ENCODE measurements at regions not wholly inside any gene's neighbourhood (a gene's known extent, or its start where the extent isn't known, plus 50 kb on each side); places are given as distances from the start of the nearest gene placed in this dataset.
A peak's percentile ranks its signal among the peaks of the same experiment; 100 is the strongest.

GRCh38 chr18:46265196-46266156 lies 161.3 kb downstream of the HAUS1 start:
- Mint-ChIP-seq H3K36me3 (ENCODE audit: low read depth) (peaks cover 40% of the 10 kb centered on the region), H3K27me3 (ENCODE audit: low read depth) (no peaks in the 10 kb centered on the region), H3K4me3 (no peak overlapping the region), H3K9me3 (no peaks in the 10 kb centered on the region), H3K4me1 (ENCODE audit: low read depth) (peaks cover 59% of the 10 kb centered on the region), H3K27ac (peak overlapping the region; percentile 63)

GRCh38 chr18:46266473-46266872 lies 162.3 kb downstream of the HAUS1 start:
- Mint-ChIP-seq H3K27ac (no peak overlapping the region), H3K4me1 (ENCODE audit: low read depth) (peaks cover 58% of the 10 kb centered on the region), H3K27me3 (ENCODE audit: low read depth) (no peaks in the 10 kb centered on the region), H3K9me3 (no peaks in the 10 kb centered on the region), H3K36me3 (ENCODE audit: low read depth) (peaks cover 37% of the 10 kb centered on the region), H3K4me3 (no peak overlapping the region)

- no peak overlapping the region for H3K27ac Mint-ChIP-seq
- H3K4me1 Mint-ChIP-seq (ENCODE audit: low read depth) = peaks cover 45% of the 10 kb centered on the region
- peaks cover 31% of the 10 kb centered on the region for H3K36me3 Mint-ChIP-seq (ENCODE audit: low read depth)
- H3K4me3 Mint-ChIP-seq = no peak overlapping the region
- H3K27me3 Mint-ChIP-seq (ENCODE audit: low read depth) = no peaks in the 10 kb centered on the region
- H3K9me3 Mint-ChIP-seq = no peaks in the 10 kb centered on the region
These were observed 164.5 kb downstream of the HAUS1 start for GRCh38 chr18:46268671-46269070.

- H3K9me3 Mint-ChIP-seq = no peaks in the 10 kb centered on the region
- H3K4me3 Mint-ChIP-seq = no peak overlapping the region
- peaks cover 42% of the 10 kb centered on the region for H3K4me1 Mint-ChIP-seq (ENCODE audit: low read depth)
- no peaks in the 10 kb centered on the region for H3K27me3 Mint-ChIP-seq (ENCODE audit: low read depth)
- peak overlapping the region; percentile 43 for H3K27ac Mint-ChIP-seq
- H3K36me3 Mint-ChIP-seq (ENCODE audit: low read depth) = peaks cover 28% of the 10 kb centered on the region
These were observed 165.1 kb downstream of the HAUS1 start for GRCh38 chr18:46269275-46269674.

- no peaks in the 10 kb centered on the region for H3K9me3 Mint-ChIP-seq
- no peak overlapping the region for H3K4me3 Mint-ChIP-seq
- H3K36me3 Mint-ChIP-seq (ENCODE audit: low read depth) = peaks cover 12% of the 10 kb centered on the region
- no peaks in the 10 kb centered on the region for H3K27me3 Mint-ChIP-seq (ENCODE audit: low read depth)
- H3K27ac Mint-ChIP-seq = no peak overlapping the region
- H3K4me1 Mint-ChIP-seq (ENCODE audit: low read depth) = peaks cover 28% of the 10 kb centered on the region
These were observed 167.3 kb downstream of the HAUS1 start for GRCh38 chr18:46271488-46271887.

- Mint-ChIP-seq H3K4me1 (ENCODE audit: low read depth) (peaks cover 23% of the 10 kb centered on the region), H3K9me3 (no peaks in the 10 kb centered on the region), H3K36me3 (ENCODE audit: low read depth) (peaks cover 7% of the 10 kb centered on the region), H3K27ac (no peak overlapping the region), H3K27me3 (ENCODE audit: low read depth) (no peaks in the 10 kb centered on the region), H3K4me3 (no peak overlapping the region)
These were observed 169.7 kb downstream of the HAUS1 start for GRCh38 chr18:46273861-46274260.

GRCh38 chr18:46274266-46274665 lies 170.1 kb downstream of the HAUS1 start:
- H3K4me3 Mint-ChIP-seq = no peak overlapping the region
- peaks cover 3% of the 10 kb centered on the region for H3K36me3 Mint-ChIP-seq (ENCODE audit: low read depth)
- H3K27me3 Mint-ChIP-seq (ENCODE audit: low read depth) = no peaks in the 10 kb centered on the region
- no peaks in the 10 kb centered on the region for H3K9me3 Mint-ChIP-seq
- H3K4me1 Mint-ChIP-seq (ENCODE audit: low read depth) = peaks cover 20% of the 10 kb centered on the region
- H3K27ac Mint-ChIP-seq = no peak overlapping the region

GRCh38 chr18:46275370-46275769 lies 171.2 kb downstream of the HAUS1 start:
- no peak overlapping the region for H3K27ac Mint-ChIP-seq
- H3K4me3 Mint-ChIP-seq = no peak overlapping the region
- peaks cover 13% of the 10 kb centered on the region for H3K4me1 Mint-ChIP-seq (ENCODE audit: low read depth)
- no peaks in the 10 kb centered on the region for H3K27me3 Mint-ChIP-seq (ENCODE audit: low read depth)
- no peaks in the 10 kb centered on the region for H3K36me3 Mint-ChIP-seq (ENCODE audit: low read depth)
- H3K9me3 Mint-ChIP-seq = no peaks in the 10 kb centered on the region

- Mint-ChIP-seq H3K4me3 (no peak overlapping the region), H3K9me3 (no peaks in the 10 kb centered on the region), H3K27me3 (ENCODE audit: low read depth) (no peaks in the 10 kb centered on the region), H3K27ac (no peak overlapping the region), H3K4me1 (ENCODE audit: low read depth) (peaks cover 12% of the 10 kb centered on the region), H3K36me3 (ENCODE audit: low read depth) (no peaks in the 10 kb centered on the region)
These were observed 172.6 kb downstream of the HAUS1 start for GRCh38 chr18:46276748-46277147.

GRCh38 chr18:46278481-46279465 lies 174.6 kb downstream of the HAUS1 start:
- Mint-ChIP-seq H3K27ac (no peak overlapping the region), H3K4me1 (ENCODE audit: low read depth) (peaks cover 10% of the 10 kb centered on the region), H3K36me3 (ENCODE audit: low read depth) (no peaks in the 10 kb centered on the region), H3K4me3 (no peak overlapping the region), H3K9me3 (no peaks in the 10 kb centered on the region), H3K27me3 (ENCODE audit: low read depth) (no peaks in the 10 kb centered on the region)

GRCh38 chr18:46279673-46280072 lies 175.5 kb downstream of the HAUS1 start:
- no peaks in the 10 kb centered on the region for H3K27me3 Mint-ChIP-seq (ENCODE audit: low read depth)
- peaks cover 9% of the 10 kb centered on the region for H3K4me1 Mint-ChIP-seq (ENCODE audit: low read depth)
- H3K9me3 Mint-ChIP-seq = no peaks in the 10 kb centered on the region
- no peak overlapping the region for H3K4me3 Mint-ChIP-seq
- H3K36me3 Mint-ChIP-seq (ENCODE audit: low read depth) = no peaks in the 10 kb centered on the region
- no peak overlapping the region for H3K27ac Mint-ChIP-seq

- Mint-ChIP-seq H3K9me3 (no peaks in the 10 kb centered on the region), H3K27ac (no peak overlapping the region), H3K4me1 (ENCODE audit: low read depth) (peaks cover 8% of the 10 kb centered on the region), H3K4me3 (no peak overlapping the region), H3K27me3 (ENCODE audit: low read depth) (no peaks in the 10 kb centered on the region), H3K36me3 (ENCODE audit: low read depth) (no peaks in the 10 kb centered on the region)
These were observed 177.3 kb downstream of the HAUS1 start for GRCh38 chr18:46281185-46282176.

GRCh38 chr18:46282177-46282570 lies 178.0 kb downstream of the HAUS1 start:
- H3K36me3 Mint-ChIP-seq (ENCODE audit: low read depth) = no peaks in the 10 kb centered on the region
- no peaks in the 10 kb centered on the region for H3K9me3 Mint-ChIP-seq
- no peaks in the 10 kb centered on the region for H3K27me3 Mint-ChIP-seq (ENCODE audit: low read depth)
- no peak overlapping the region for H3K4me3 Mint-ChIP-seq
- H3K27ac Mint-ChIP-seq = no peak overlapping the region
- peaks cover 8% of the 10 kb centered on the region for H3K4me1 Mint-ChIP-seq (ENCODE audit: low read depth)

- Mint-ChIP-seq H3K36me3 (ENCODE audit: low read depth) (no peaks in the 10 kb centered on the region), H3K4me1 (ENCODE audit: low read depth) (peaks cover 8% of the 10 kb centered on the region), H3K9me3 (no peaks in the 10 kb centered on the region), H3K4me3 (no peak overlapping the region), H3K27ac (no peak overlapping the region), H3K27me3 (ENCODE audit: low read depth) (no peaks in the 10 kb centered on the region)
These were observed 178.5 kb downstream of the HAUS1 start for GRCh38 chr18:46282646-46283045.
